Parathyroid adenoma (tissue), 2 donors: ENCODE measurements at regions not wholly inside any gene's neighbourhood (a gene's known extent, or its start where the extent isn't known, plus 50 kb on each side); places are given as distances from the start of the nearest gene placed in this dataset.

Source experiments
- H2AFZ ChIP-seq: fragments of 300-600 bp; sonication (generic); one replicate; pipeline ENCODE4 v1.7.0; 2017; ENCODE audit warnings: antibody characterized with exemption, mild to moderate bottlenecking
- H3K27ac ChIP-seq: fragments of 300-600 bp; sonication (generic); one replicate; pipeline ENCODE4 v1.7.0; 2017
- H3K27me3 ChIP-seq: fragments of 300-600 bp; sonication (generic); one replicate; pipeline ENCODE4 v1.7.0; 2017; ENCODE audit warnings: low read length; ENCODE audit not compliant: control insufficient read depth, insufficient read depth
- H3K36me3 ChIP-seq: fragments of 300-600 bp; sonication (generic); one replicate; pipeline ENCODE4 v1.7.0; 2017; ENCODE audit warnings: low read length; ENCODE audit not compliant: control insufficient read depth, insufficient read depth
- H3K4me1 ChIP-seq: fragments of 300-600 bp; sonication (generic); one replicate; pipeline ENCODE4 v1.7.0; 2017; ENCODE audit warnings: control low read depth
- H3K4me2 ChIP-seq: fragments of 300-600 bp; sonication (generic); one replicate; pipeline ENCODE4 v1.7.0; 2017; ENCODE audit warnings: low read length
- H3K4me3 ChIP-seq: fragments of 300-600 bp; sonication (generic); one replicate; pipeline ENCODE4 v1.7.0; 2017; ENCODE audit warnings: low read depth, low read length
- H3K79me2 ChIP-seq: fragments of 300-600 bp; sonication (generic); one replicate; pipeline ENCODE4 v1.7.0; 2017; ENCODE audit warnings: control low read depth
- H3K9ac ChIP-seq: fragments of 300-600 bp; sonication (generic); one replicate; pipeline ENCODE4 v1.7.0; 2017; ENCODE audit warnings: mild to moderate bottlenecking
- H3K9me3 ChIP-seq: fragments of 300-600 bp; sonication (generic); one replicate; pipeline ENCODE4 v1.7.0; 2017; ENCODE audit warnings: low read length; ENCODE audit not compliant: control insufficient read depth
- TF ChIP-seq, protein P1 (sequence below): fragments of 300-600 bp; sonication (generic); IDR thresholded peaks from one replicate; pipeline ENCODE4 v1.7.0; 2017; ENCODE audit warnings: antibody characterized with exemption, mild to moderate bottlenecking
- donor health status: primary hyperparathyroidism.

DNA sequence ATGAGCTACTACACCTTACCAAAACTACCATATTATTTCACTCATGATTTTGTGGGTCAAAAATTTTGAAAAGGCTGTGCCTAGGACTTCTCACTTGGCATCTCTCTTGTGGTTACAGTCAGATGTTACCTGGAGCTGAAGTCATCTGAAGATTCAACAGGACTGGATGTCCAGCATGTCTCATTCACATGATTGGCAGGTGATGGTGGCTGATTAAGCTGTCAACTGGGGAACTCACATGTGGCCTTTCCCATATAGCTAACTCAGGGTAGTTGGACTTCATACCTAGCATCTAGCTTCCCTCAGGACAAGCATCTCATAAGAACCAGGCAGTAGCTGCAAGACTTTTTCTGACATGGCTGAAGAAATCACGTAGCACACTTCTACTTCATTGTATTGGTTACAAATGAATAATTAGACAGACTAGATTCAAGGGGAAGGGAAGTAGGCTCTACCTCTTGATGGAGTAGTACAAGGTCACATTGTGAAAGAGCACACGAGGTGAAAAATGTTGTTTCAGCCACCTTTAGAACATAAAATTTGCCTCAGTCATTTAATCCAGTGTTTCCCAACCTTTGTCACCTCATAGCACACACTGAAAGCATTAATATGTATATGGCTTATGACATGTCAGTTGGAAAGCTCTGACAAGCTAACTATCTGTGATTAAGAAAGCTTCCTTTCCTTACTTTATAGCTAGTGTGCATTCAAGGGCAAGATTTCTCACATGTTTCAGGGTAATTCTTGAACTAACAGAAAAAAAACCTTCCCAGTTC, 68.0 kb upstream of the PTGFRN start:
- H3K9ac ChIP-seq: no peak overlapping the region
- no peak overlapping the region for H3K27ac ChIP-seq
- no peaks in the 10 kb centered on the region for H3K27me3 ChIP-seq
- no peaks in the 10 kb centered on the region for H3K36me3 ChIP-seq
- no peak overlapping the region for H2AFZ ChIP-seq
- H3K4me1 ChIP-seq: no peaks in the 10 kb centered on the region
- no peaks in the 10 kb centered on the region for H3K9me3 ChIP-seq
- TF ChIP-seq, protein P1, sequence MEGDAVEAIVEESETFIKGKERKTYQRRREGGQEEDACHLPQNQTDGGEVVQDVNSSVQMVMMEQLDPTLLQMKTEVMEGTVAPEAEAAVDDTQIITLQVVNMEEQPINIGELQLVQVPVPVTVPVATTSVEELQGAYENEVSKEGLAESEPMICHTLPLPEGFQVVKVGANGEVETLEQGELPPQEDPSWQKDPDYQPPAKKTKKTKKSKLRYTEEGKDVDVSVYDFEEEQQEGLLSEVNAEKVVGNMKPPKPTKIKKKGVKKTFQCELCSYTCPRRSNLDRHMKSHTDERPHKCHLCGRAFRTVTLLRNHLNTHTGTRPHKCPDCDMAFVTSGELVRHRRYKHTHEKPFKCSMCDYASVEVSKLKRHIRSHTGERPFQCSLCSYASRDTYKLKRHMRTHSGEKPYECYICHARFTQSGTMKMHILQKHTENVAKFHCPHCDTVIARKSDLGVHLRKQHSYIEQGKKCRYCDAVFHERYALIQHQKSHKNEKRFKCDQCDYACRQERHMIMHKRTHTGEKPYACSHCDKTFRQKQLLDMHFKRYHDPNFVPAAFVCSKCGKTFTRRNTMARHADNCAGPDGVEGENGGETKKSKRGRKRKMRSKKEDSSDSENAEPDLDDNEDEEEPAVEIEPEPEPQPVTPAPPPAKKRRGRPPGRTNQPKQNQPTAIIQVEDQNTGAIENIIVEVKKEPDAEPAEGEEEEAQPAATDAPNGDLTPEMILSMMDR: no peak
- no peaks in the 10 kb centered on the region for H3K79me2 ChIP-seq
- no peak overlapping the region for H3K4me3 ChIP-seq
- H3K4me2 ChIP-seq: no peak overlapping the region

DNA sequence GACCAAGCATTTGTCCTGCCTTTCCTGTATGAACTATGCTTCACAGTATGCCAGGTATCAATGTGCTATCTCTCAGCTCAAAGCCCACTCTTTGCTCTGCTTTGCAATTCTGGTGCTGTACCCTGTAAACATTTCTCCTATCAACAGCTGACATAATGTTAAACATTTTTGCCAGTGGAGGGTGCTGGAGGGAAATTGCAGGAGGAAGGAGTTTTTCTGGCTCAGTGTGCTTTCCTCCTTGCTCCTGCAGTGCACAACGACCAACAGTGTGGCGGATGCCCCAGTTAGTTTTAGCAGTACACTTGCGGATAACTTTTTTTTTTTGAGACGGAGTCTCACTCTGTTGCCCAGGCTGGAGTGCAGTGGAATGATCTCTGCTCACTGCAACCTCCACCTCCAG, 67.1 kb upstream of the PTGFRN start:
- H3K79me2 ChIP-seq: no peaks in the 10 kb centered on the region
- no peaks in the 10 kb centered on the region for H3K27me3 ChIP-seq
- H3K27ac ChIP-seq: no peak overlapping the region
- no peak overlapping the region for H3K4me3 ChIP-seq
- H3K36me3 ChIP-seq: no peaks in the 10 kb centered on the region
- no peak overlapping the region for H2AFZ ChIP-seq
- no peaks in the 10 kb centered on the region for H3K9me3 ChIP-seq
- no peaks in the 10 kb centered on the region for H3K4me1 ChIP-seq
- TF ChIP-seq, protein P1: no peak
- H3K9ac ChIP-seq: no peak overlapping the region
- no peak overlapping the region for H3K4me2 ChIP-seq

DNA sequence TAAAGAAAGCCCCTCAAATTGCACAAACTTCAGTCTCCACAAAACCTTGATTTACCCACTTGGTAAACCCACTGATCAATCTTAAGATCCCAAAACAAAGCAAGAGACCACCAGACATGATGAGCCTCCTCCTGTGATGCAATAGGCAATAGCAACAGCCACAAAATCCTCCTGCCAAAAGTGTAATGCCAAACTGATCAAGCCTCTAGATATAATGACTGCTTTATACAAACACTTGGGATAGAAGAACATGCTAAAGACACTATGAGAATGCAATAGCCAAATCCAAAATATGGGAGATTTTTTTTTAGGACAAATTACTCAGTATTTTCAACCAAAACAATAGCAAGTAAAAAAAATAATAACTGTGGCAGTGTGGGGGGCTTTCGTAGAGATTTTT, 64.9 kb upstream of the PTGFRN start:
- no peaks in the 10 kb centered on the region for H3K9me3 ChIP-seq
- H3K4me2 ChIP-seq: no peak overlapping the region
- H2AFZ ChIP-seq: no peak overlapping the region
- H3K27me3 ChIP-seq: no peaks in the 10 kb centered on the region
- H3K79me2 ChIP-seq: no peaks in the 10 kb centered on the region
- H3K4me1 ChIP-seq: no peaks in the 10 kb centered on the region
- TF ChIP-seq, protein P1: no peak
- H3K4me3 ChIP-seq: no peak overlapping the region
- no peaks in the 10 kb centered on the region for H3K36me3 ChIP-seq
- no peak overlapping the region for H3K9ac ChIP-seq
- H3K27ac ChIP-seq: no peak overlapping the region

DNA sequence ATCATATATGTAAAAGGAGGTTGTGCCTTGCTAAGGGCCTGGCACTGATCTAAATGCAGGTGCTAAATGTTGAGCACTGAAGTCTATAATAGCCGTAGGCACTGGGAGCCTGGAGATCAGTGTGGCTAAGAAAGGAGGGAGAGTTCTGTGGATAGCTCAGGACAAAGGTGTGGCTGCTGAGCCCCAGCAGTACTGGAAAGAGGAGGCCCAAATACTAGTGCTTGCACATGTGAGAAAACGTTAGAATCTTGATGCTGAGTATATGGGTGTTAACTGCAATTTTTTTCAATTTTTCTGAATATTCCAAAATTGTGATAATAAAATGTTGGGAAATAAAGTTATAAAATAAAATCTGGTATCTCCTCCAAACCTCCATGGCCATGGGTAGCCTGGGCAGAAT, 62.5 kb upstream of the PTGFRN start:
- TF ChIP-seq, protein P1: no peak
- H3K4me3 ChIP-seq: no peak overlapping the region
- no peak overlapping the region for H2AFZ ChIP-seq
- no peaks in the 10 kb centered on the region for H3K79me2 ChIP-seq
- no peak overlapping the region for H3K4me2 ChIP-seq
- H3K27ac ChIP-seq: no peak overlapping the region
- H3K27me3 ChIP-seq: no peaks in the 10 kb centered on the region
- no peak overlapping the region for H3K9ac ChIP-seq
- no peaks in the 10 kb centered on the region for H3K9me3 ChIP-seq
- H3K36me3 ChIP-seq: no peaks in the 10 kb centered on the region
- no peaks in the 10 kb centered on the region for H3K4me1 ChIP-seq
